Bronchial epithelial cell (primary cell): ENCODE measurements at regions not wholly inside any gene's neighbourhood (a gene's known extent, or its start where the extent isn't known, plus 50 kb on each side); places are given as distances from the start of the nearest gene placed in this dataset.
A peak's percentile ranks its signal among the peaks of the same experiment; 100 is the strongest.

Source experiments
- DNase-seq: peaks from one replicate; pipeline ENCODE4 v3.0.0-alpha.2; 2010; ENCODE audit warnings: low read depth
- FAIRE-seq: peaks from 2 replicates; lab custom pipeline; 2011; peaks lifted over from hg19 to GRCh38; lab: Jason Lieb, UNC
- H3K27me3 ChIP-seq: 2 replicates; pipeline ENCODE4 v1.5.1; 2011; ENCODE audit warnings: low read length; ENCODE audit not compliant: control insufficient read depth, insufficient read depth
- H3K36me3 ChIP-seq: 2 replicates; pipeline ENCODE4 v1.5.1; 2011; ENCODE audit warnings: low read length; ENCODE audit not compliant: control insufficient read depth, insufficient read depth
- H3K4me3 ChIP-seq: 2 replicates; pipeline ENCODE4 v1.5.1; 2011; ENCODE audit warnings: mild to moderate bottlenecking, low read depth, low read length, control low read depth
- CTCF ChIP-seq: IDR thresholded peaks from 2 replicates; pipeline ENCODE4 v1.5.1; 2011; ENCODE audit warnings: mild to moderate bottlenecking, moderate library complexity, low read length, control low read depth, inconsistent platforms; ENCODE audit not compliant: insufficient read depth, severe bottlenecking

- no peak for TF ChIP-seq CTCF
- no peak for FAIRE-seq
- H3K4me3 ChIP-seq, result no peak overlapping the region
- peaks cover 2% of the 10 kb centered on the region for H3K27me3 ChIP-seq
- DNase-seq, result no peak
- no peaks in the 10 kb centered on the region for H3K36me3 ChIP-seq
Observed at GRCh38 chr5:71771191-71771590, 52.1 kb downstream of the CARTPT start.

GRCh38 chr5:71778678-71779276, 59.7 kb downstream of the CARTPT start:
- no peak overlapping the region for H3K4me3 ChIP-seq
- H3K27me3 ChIP-seq, result no peaks in the 10 kb centered on the region
- DNase-seq, result peak; percentile 25
- no peaks in the 10 kb centered on the region for H3K36me3 ChIP-seq
- peak; percentile 38 for TF ChIP-seq CTCF
- peak; percentile 50 for FAIRE-seq

- Histone ChIP-seq H3K36me3 (no peaks in the 10 kb centered on the region), H3K27me3 (no peaks in the 10 kb centered on the region), H3K4me3 (no peak overlapping the region)
- FAIRE-seq (no peak), DNase-seq (no peak)
- no peak for TF ChIP-seq CTCF
Observed at GRCh38 chr5:71780597-71780996, 61.5 kb downstream of the CARTPT start.

GRCh38 chr5:71782393-71782770, 63.3 kb downstream of the CARTPT start:
- DNase-seq, result no peak
- Histone ChIP-seq H3K4me3 (no peak overlapping the region), H3K27me3 (no peaks in the 10 kb centered on the region), H3K36me3 (no peaks in the 10 kb centered on the region)
- no peak for FAIRE-seq
- TF ChIP-seq CTCF, result no peak

- peak; percentile 56 for DNase-seq
- FAIRE-seq, result no peak
- TF ChIP-seq CTCF, result peak; percentile 79
- H3K4me3 ChIP-seq, result no peak overlapping the region
- no peaks in the 10 kb centered on the region for H3K27me3 ChIP-seq
- H3K36me3 ChIP-seq, result no peaks in the 10 kb centered on the region
Observed at GRCh38 chr5:71782771-71783770, 64.0 kb downstream of the CARTPT start.
